Astrocyte (in vitro differentiated cells and primary cell): ENCODE measurements at regions not wholly inside any gene's neighbourhood (a gene's known extent, or its start where the extent isn't known, plus 50 kb on each side); places are given as distances from the start of the nearest gene placed in this dataset.

ENCODE experiments used
- DNase-seq: peaks from one replicate; pipeline ENCODE4 v3.0.0-alpha.2; 2010; ENCODE audit warnings: low read depth
- FAIRE-seq: peaks from 2 replicates; lab custom pipeline; 2011; peaks lifted over from hg19 to GRCh38; lab: Jason Lieb, UNC
- H2AFZ ChIP-seq: 2 replicates; pipeline ENCODE4 v1.6.0; 2012; ENCODE audit warnings: low read depth, low read length, inconsistent platforms
- H3K27ac ChIP-seq: 2 replicates; pipeline ENCODE4 v1.5.1; 2011; ENCODE audit warnings: low read depth, low read length, inconsistent platforms
- H3K27me3 ChIP-seq: 2 replicates; pipeline ENCODE4 v1.6.0; 2011; ENCODE audit warnings: low read length, inconsistent platforms; ENCODE audit not compliant: insufficient read depth
- H3K36me3 ChIP-seq: 2 replicates; pipeline ENCODE4 v1.5.1; 2011; ENCODE audit warnings: low read length, inconsistent platforms; ENCODE audit not compliant: insufficient read depth
- H3K4me1 ChIP-seq: 2 replicates; pipeline ENCODE4 v1.5.1; 2011; ENCODE audit warnings: low read length, inconsistent platforms; ENCODE audit not compliant: insufficient read depth
- H3K4me2 ChIP-seq: 2 replicates; pipeline ENCODE4 v1.6.0; 2012; ENCODE audit warnings: low read length, inconsistent platforms
- H3K4me3 ChIP-seq: 2 replicates; pipeline ENCODE4 v1.5.1; 2011; ENCODE audit warnings: low read depth, mild to moderate bottlenecking, low read length, inconsistent platforms; ENCODE audit not compliant: insufficient read depth
- H3K79me2 ChIP-seq: 2 replicates; pipeline ENCODE4 v1.6.0; 2012; ENCODE audit warnings: mild to moderate bottlenecking, low read length, inconsistent platforms; ENCODE audit not compliant: insufficient read depth
- H3K9ac ChIP-seq: 2 replicates; pipeline ENCODE4 v1.6.0; 2012; ENCODE audit warnings: mild to moderate bottlenecking, low read length, inconsistent platforms
- H3K9me3 ChIP-seq: 2 replicates; pipeline ENCODE4 v1.5.1; 2012; ENCODE audit warnings: low read depth, mild to moderate bottlenecking, low read length, inconsistent platforms; ENCODE audit not compliant: insufficient read depth
- H4K20me1 ChIP-seq: 2 replicates; pipeline ENCODE4 v1.6.0; 2012; ENCODE audit warnings: low read length, inconsistent platforms; ENCODE audit not compliant: insufficient read depth
- H3K27ac Mint-ChIP-seq: one replicate; pipeline ENCODE4 v1.8.0; 2021; ENCODE audit warnings: mild to moderate bottlenecking, mixed read lengths; ENCODE audit not compliant: unreplicated experiment
- H3K27me3 Mint-ChIP-seq: one replicate; pipeline ENCODE4 v1.8.0; 2021; ENCODE audit warnings: low read depth, mixed read lengths; ENCODE audit not compliant: unreplicated experiment
- H3K36me3 Mint-ChIP-seq: one replicate; pipeline ENCODE4 v1.8.0; 2021; ENCODE audit warnings: low read depth, mixed read lengths; ENCODE audit not compliant: unreplicated experiment
- H3K4me1 Mint-ChIP-seq: one replicate; pipeline ENCODE4 v1.8.0; 2021; ENCODE audit warnings: low read depth, mixed read lengths; ENCODE audit not compliant: unreplicated experiment
- H3K4me3 Mint-ChIP-seq: one replicate; pipeline ENCODE4 v1.8.0; 2021; ENCODE audit warnings: mild to moderate bottlenecking, moderate library complexity, mixed read lengths; ENCODE audit not compliant: unreplicated experiment
- H3K9me3 Mint-ChIP-seq: one replicate; pipeline ENCODE4 v1.8.0; 2021; ENCODE audit warnings: mild to moderate bottlenecking, mixed read lengths; ENCODE audit not compliant: unreplicated experiment
- EZH2 ChIP-seq: IDR thresholded peaks from 2 replicates; pipeline ENCODE4 v1.6.1; 2012; ENCODE audit warnings: mild to moderate bottlenecking, low read length, inconsistent platforms; ENCODE audit not compliant: insufficient read depth
- TF ChIP-seq, protein P1 (sequence below): IDR thresholded peaks from 2 replicates; pipeline ENCODE4 v1.5.1; 2011; ENCODE audit warnings: low read depth, mild to moderate bottlenecking, inconsistent platforms, low read length, moderate library complexity; ENCODE audit not compliant: insufficient read depth

DNA sequence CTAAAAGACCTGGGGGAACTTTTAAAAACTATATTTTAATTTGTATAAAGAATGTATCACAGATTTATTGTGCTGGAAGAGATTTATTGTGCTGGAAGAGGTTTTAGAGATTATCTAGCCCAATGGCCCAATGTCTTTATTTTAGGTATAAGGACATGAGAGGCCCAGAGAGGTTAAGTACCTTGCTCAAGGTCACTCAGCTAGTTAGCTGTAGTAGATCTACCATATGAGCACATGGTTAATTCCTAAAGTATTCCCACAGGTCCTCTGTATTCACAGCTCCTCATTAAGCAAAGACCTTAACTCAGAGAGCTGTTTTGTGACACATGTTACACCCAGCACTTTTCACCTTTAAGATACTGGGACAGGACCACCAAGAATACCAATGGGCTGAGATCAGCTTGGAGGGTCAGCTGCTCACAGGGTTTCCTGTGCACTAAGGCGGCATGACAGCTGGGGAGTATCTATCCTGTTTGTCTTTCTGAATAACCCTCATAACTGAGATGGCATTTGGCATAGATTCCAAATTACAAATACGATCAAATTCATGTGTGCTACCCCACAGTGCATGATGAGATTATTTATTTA lies 143.1 kb upstream of the TBL1XR1 start:
- no peaks in the 10 kb centered on the region for H3K36me3 Mint-ChIP-seq
- H3K27ac Mint-ChIP-seq: no peak overlapping the region
- Histone ChIP-seq H3K79me2 (no peaks in the 10 kb centered on the region), H3K27me3 (no peaks in the 10 kb centered on the region), H2AFZ (no peak overlapping the region), H3K36me3 (no peaks in the 10 kb centered on the region), H3K27ac (no peak overlapping the region), H3K4me3 (no peak overlapping the region), H3K4me1 (peaks cover 25% of the 10 kb centered on the region), H4K20me1 (no peaks in the 10 kb centered on the region), H3K9ac (no peak overlapping the region), H3K4me2 (peak overlapping the region; percentile 34), H3K9me3 (no peaks in the 10 kb centered on the region)
- H3K27me3 Mint-ChIP-seq: no peaks in the 10 kb centered on the region
- no peaks in the 10 kb centered on the region for H3K9me3 Mint-ChIP-seq
- TF ChIP-seq, protein P1, sequence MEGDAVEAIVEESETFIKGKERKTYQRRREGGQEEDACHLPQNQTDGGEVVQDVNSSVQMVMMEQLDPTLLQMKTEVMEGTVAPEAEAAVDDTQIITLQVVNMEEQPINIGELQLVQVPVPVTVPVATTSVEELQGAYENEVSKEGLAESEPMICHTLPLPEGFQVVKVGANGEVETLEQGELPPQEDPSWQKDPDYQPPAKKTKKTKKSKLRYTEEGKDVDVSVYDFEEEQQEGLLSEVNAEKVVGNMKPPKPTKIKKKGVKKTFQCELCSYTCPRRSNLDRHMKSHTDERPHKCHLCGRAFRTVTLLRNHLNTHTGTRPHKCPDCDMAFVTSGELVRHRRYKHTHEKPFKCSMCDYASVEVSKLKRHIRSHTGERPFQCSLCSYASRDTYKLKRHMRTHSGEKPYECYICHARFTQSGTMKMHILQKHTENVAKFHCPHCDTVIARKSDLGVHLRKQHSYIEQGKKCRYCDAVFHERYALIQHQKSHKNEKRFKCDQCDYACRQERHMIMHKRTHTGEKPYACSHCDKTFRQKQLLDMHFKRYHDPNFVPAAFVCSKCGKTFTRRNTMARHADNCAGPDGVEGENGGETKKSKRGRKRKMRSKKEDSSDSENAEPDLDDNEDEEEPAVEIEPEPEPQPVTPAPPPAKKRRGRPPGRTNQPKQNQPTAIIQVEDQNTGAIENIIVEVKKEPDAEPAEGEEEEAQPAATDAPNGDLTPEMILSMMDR: no peak
- no peak for TF ChIP-seq EZH2
- no peak overlapping the region for H3K4me3 Mint-ChIP-seq
- DNase-seq: no peak
- H3K4me1 Mint-ChIP-seq: peaks cover 36% of the 10 kb centered on the region
- no peak for FAIRE-seq

DNA sequence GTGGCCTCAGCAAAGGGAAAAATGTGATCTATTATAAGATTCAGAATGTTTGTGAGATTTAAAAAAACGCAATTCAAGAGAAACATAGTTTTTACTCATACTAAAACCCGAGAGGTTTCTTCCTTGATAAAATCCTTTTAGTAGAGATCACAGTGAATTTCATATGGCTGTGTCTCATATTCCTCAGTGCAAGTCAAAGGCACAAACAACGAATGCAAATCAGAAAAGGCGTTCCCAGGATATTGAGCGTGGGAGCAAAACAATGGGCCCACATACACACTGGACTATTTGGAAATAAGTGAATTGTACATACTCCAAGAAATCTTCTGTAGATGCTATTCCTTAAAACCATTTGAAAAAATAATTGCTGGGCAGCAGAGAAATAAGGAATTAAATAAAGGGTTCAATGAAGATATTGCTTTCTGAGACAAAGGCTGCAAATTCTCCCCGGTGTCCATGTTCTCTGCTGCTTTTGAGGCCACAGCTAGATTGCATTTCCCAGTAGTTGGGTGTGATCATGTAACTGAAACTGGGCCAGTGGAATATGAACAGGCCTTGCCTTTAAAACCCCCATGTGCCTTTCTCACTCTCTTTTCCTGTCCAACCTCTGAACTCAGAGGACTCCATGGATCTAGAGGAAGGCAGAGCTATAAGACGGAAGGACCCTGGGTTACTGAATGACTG lies 144.6 kb upstream of the TBL1XR1 start:
- Histone ChIP-seq H3K36me3 (no peaks in the 10 kb centered on the region), H4K20me1 (no peaks in the 10 kb centered on the region), H3K4me2 (no peak overlapping the region), H3K4me3 (no peak overlapping the region), H3K9me3 (no peaks in the 10 kb centered on the region), H3K79me2 (no peaks in the 10 kb centered on the region), H2AFZ (no peak overlapping the region), H3K4me1 (peaks cover 37% of the 10 kb centered on the region), H3K27ac (no peak overlapping the region), H3K27me3 (no peaks in the 10 kb centered on the region), H3K9ac (no peak overlapping the region)
- FAIRE-seq (no peak), DNase-seq (no peak)
- TF ChIP-seq, protein P1: no peak
- no peak for TF ChIP-seq EZH2
- H3K4me1 Mint-ChIP-seq: peaks cover 38% of the 10 kb centered on the region
- H3K27me3 Mint-ChIP-seq: no peaks in the 10 kb centered on the region
- no peaks in the 10 kb centered on the region for H3K36me3 Mint-ChIP-seq
- H3K9me3 Mint-ChIP-seq: no peaks in the 10 kb centered on the region
- no peak overlapping the region for H3K4me3 Mint-ChIP-seq
- H3K27ac Mint-ChIP-seq: no peak overlapping the region

DNA sequence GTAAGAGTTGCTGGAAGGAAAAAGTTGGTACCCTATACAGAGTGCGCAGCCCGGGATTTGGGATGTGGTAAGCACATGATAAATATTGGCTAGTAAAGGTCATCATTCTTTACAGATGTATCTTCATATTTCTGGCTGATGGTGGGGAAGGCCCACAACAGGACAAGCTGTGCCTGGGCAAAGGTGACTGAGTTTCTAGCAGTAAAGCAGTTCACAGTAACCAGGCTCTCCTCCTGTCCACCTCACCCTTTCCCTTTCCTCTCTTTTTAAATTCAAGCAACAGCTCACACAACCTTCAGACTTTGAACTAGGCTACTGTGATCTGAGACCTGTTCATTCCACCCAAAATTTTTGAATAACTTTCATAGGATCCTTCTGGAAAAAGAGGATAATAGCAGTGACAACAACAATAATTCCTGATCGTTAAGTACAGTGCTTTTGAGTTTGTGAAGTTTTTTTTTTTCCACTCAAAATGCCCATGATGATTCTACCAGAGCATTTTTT lies 145.9 kb upstream of the TBL1XR1 start:
- Mint-ChIP-seq H3K4me1 (peaks cover 39% of the 10 kb centered on the region), H3K27ac (peak overlapping the region; percentile 98), H3K4me3 (no peak overlapping the region), H3K36me3 (no peaks in the 10 kb centered on the region), H3K27me3 (no peaks in the 10 kb centered on the region), H3K9me3 (no peaks in the 10 kb centered on the region)
- Histone ChIP-seq H3K27me3 (no peaks in the 10 kb centered on the region), H3K9ac (no peak overlapping the region), H3K4me2 (no peak overlapping the region), H3K9me3 (no peaks in the 10 kb centered on the region), H3K27ac (no peak overlapping the region), H3K4me1 (peaks cover 26% of the 10 kb centered on the region), H4K20me1 (no peaks in the 10 kb centered on the region), H3K36me3 (no peaks in the 10 kb centered on the region), H2AFZ (no peak overlapping the region), H3K79me2 (no peaks in the 10 kb centered on the region), H3K4me3 (no peak overlapping the region)
- DNase-seq (no peak), FAIRE-seq (no peak)
- TF ChIP-seq, protein P1: no peak
- TF ChIP-seq EZH2: no peak
